ENCODE measurements at regions not wholly inside any gene's neighbourhood (a gene's known extent, or its start where the extent isn't known, plus 50 kb on each side); places are given as distances from the start of the nearest gene placed in this dataset.
"Not testable (repeated sequence)": the region's sequence is repeated elsewhere in the genome, so short reads cannot be mapped to it uniquely, and the experiment has no call there.

GRCh38 chr9:30524311-30524710, 1860.1 kb upstream of the ACO1 start:
- no peak for TF ChIP-seq CTCF (IDR thresholded peaks at IDR 0.05; ENCODE audit: borderline replicate concordance, insufficient read depth, low read depth, low read length)
- no peak overlapping the region for H3K4me3 ChIP-seq (ENCODE audit: low read depth, low read length)

- no peak for TF ChIP-seq CTCF (IDR thresholded peaks at IDR 0.05; ENCODE audit: borderline replicate concordance, insufficient read depth, low read depth, low read length)
- H3K4me3 ChIP-seq (ENCODE audit: low read depth, low read length): no peak overlapping the region
These were observed 1850.0 kb upstream of the ACO1 start for GRCh38 chr9:30534455-30534854.

- no peak for TF ChIP-seq CTCF (IDR thresholded peaks at IDR 0.05; ENCODE audit: borderline replicate concordance, insufficient read depth, low read depth, low read length)
These were observed 1849.5 kb upstream of the ACO1 start for GRCh38 chr9:30534896-30535295.

GRCh38 chr9:30536494-30536893, 1847.9 kb upstream of the ACO1 start:
- no peak for TF ChIP-seq CTCF (IDR thresholded peaks at IDR 0.05; ENCODE audit: borderline replicate concordance, insufficient read depth, low read depth, low read length)

More at GRCh38 chr9:30534896-30535295, 1849.5 kb upstream of the ACO1 start:
- H3K4me3 ChIP-seq (ENCODE audit: low read depth, low read length): no peak overlapping the region

GRCh38 chr9:30539696-30540095, 1844.7 kb upstream of the ACO1 start:
- not testable (repeated sequence) for H3K4me3 ChIP-seq (ENCODE audit: low read depth, low read length)

More at GRCh38 chr9:30536494-30536893, 1847.9 kb upstream of the ACO1 start:
- H3K4me3 ChIP-seq (ENCODE audit: low read depth, low read length): no peak overlapping the region

- no peak for TF ChIP-seq CTCF (IDR thresholded peaks at IDR 0.05; ENCODE audit: borderline replicate concordance, insufficient read depth, low read depth, low read length)
- no peak overlapping the region for H3K4me3 ChIP-seq (ENCODE audit: low read depth, low read length)
These were observed 1809.9 kb upstream of the ACO1 start for GRCh38 chr9:30574355-30575151.

- TF ChIP-seq CTCF (IDR thresholded peaks at IDR 0.05; ENCODE audit: borderline replicate concordance, insufficient read depth, low read depth, low read length): no peak
- H3K4me3 ChIP-seq (ENCODE audit: low read depth, low read length): no peak overlapping the region
These were observed 1809.2 kb upstream of the ACO1 start for GRCh38 chr9:30575218-30575617.

Measured in GM12875 (cell line).